Trophoblast cell (in vitro differentiated cells and primary cell): ENCODE measurements at regions not wholly inside any gene's neighbourhood (a gene's known extent, or its start where the extent isn't known, plus 50 kb on each side); places are given as distances from the start of the nearest gene placed in this dataset.

Source experiments
- DNase-seq, 2 donors: peaks; one replicate each; pipeline ENCODE4 v3.0.0-alpha.2; 2016
- H2AFZ ChIP-seq: 2 replicates; pipeline ENCODE4 v1.6.1; 2013; ENCODE audit warnings: low read length, moderate library complexity, mild to moderate bottlenecking; ENCODE audit not compliant: insufficient read depth, poor library complexity
- H2AK5ac ChIP-seq: 2 replicates; pipeline ENCODE4 v1.6.1; 2013; ENCODE audit warnings: mild to moderate bottlenecking, low read length
- H2BK120ac ChIP-seq: 2 replicates; pipeline ENCODE4 v1.6.1; 2013; ENCODE audit warnings: low read length, mild to moderate bottlenecking, moderate library complexity; ENCODE audit not compliant: insufficient read depth, poor library complexity
- H2BK12ac ChIP-seq: 2 replicates; pipeline ENCODE4 v1.6.1; 2013; ENCODE audit warnings: mild to moderate bottlenecking, low read length, moderate library complexity
- H2BK5ac ChIP-seq: 2 replicates; pipeline ENCODE4 v1.6.1; 2013; ENCODE audit warnings: low read length, low read depth, moderate library complexity, mild to moderate bottlenecking; ENCODE audit not compliant: poor library complexity
- H3K14ac ChIP-seq: 2 replicates; pipeline ENCODE4 v1.6.1; 2013; ENCODE audit warnings: mild to moderate bottlenecking, low read length
- H3K18ac ChIP-seq: 2 replicates; pipeline ENCODE4 v1.6.1; 2013; ENCODE audit warnings: mild to moderate bottlenecking, low read length
- H3K23ac ChIP-seq: 2 replicates; pipeline ENCODE4 v1.6.1; 2013; ENCODE audit warnings: low read length
- H3K27ac ChIP-seq: 2 replicates; pipeline ENCODE4 v1.5.1; 2013; ENCODE audit warnings: low read depth, mild to moderate bottlenecking, inconsistent platforms, low read length, moderate library complexity
- H3K27me3 ChIP-seq: 2 replicates; pipeline ENCODE4 v1.6.1; 2013; ENCODE audit warnings: inconsistent platforms, mild to moderate bottlenecking, low read length, moderate library complexity; ENCODE audit not compliant: insufficient read depth
- H3K36me3 ChIP-seq, 2 experiments: 1 replicate in 1 of 2; 2 replicates in 1 of 2; pipeline ENCODE4 v1.6.1; 2013; ENCODE audit warnings: low read length in 2 of 2, mild to moderate bottlenecking in 2 of 2, moderate library complexity in 1 of 2; ENCODE audit not compliant: insufficient read depth in 2 of 2, control insufficient read depth in 1 of 2
- H3K4ac ChIP-seq: 2 replicates; pipeline ENCODE4 v1.6.1; 2013; ENCODE audit warnings: low read depth, mild to moderate bottlenecking, low read length, moderate library complexity
- H3K4me1 ChIP-seq, 2 experiments: 1 replicate in 1 of 2; 2 replicates in 1 of 2; pipeline ENCODE4 v1.6.1; 2013; ENCODE audit warnings: low read length in 2 of 2, mild to moderate bottlenecking in 2 of 2, moderate library complexity in 1 of 2; ENCODE audit not compliant: insufficient read depth in 2 of 2, control insufficient read depth in 1 of 2
- H3K4me2 ChIP-seq: 2 replicates; pipeline ENCODE4 v1.6.1; 2013; ENCODE audit warnings: inconsistent platforms, mild to moderate bottlenecking, low read length, moderate library complexity
- H3K4me3 ChIP-seq: 2 replicates; pipeline ENCODE4 v1.5.1; 2013; ENCODE audit warnings: mild to moderate bottlenecking, low read depth, low read length, inconsistent platforms
- H3K79me1 ChIP-seq: one replicate; pipeline ENCODE4 v1.6.1; 2013; ENCODE audit warnings: low read length
- H3K79me2 ChIP-seq: 2 replicates; pipeline ENCODE4 v1.6.1; 2013; ENCODE audit warnings: low read length, mild to moderate bottlenecking; ENCODE audit not compliant: control insufficient read depth, insufficient read depth, poor library complexity
- H3K9ac ChIP-seq: 2 replicates; pipeline ENCODE4 v1.6.1; 2013; ENCODE audit warnings: mild to moderate bottlenecking, low read length
- H3K9me3 ChIP-seq: 2 replicates; pipeline ENCODE4 v1.6.1; 2013; ENCODE audit warnings: low read depth, mild to moderate bottlenecking, control low read depth, inconsistent platforms, low read length; ENCODE audit not compliant: insufficient read depth
- H4K12ac ChIP-seq: 2 replicates; pipeline ENCODE4 v1.6.1; 2013; ENCODE audit warnings: low read depth, mild to moderate bottlenecking, low read length, moderate library complexity
- H4K8ac ChIP-seq: 2 replicates; pipeline ENCODE4 v1.6.1; 2013; ENCODE audit warnings: low read depth, mild to moderate bottlenecking, low read length, moderate library complexity
- H4K91ac ChIP-seq: one replicate; pipeline ENCODE4 v1.6.1; 2013; ENCODE audit warnings: low read depth, mild to moderate bottlenecking, low read length, moderate library complexity
- WGBS: extraction: QIAGEN DNeasy Blood & Tissue Kit; methylation state at CpG from one replicate; pipeline ENCODE4 v1.1.7; 2013; ENCODE audit warnings: missing lambda C conversion rate; ENCODE audit not compliant: insufficient read length, insufficient coverage; ENCODE audit errors: extremely low coverage; 5-methylcytosine and 5-hydroxymethylcytosine counted together

DNA sequence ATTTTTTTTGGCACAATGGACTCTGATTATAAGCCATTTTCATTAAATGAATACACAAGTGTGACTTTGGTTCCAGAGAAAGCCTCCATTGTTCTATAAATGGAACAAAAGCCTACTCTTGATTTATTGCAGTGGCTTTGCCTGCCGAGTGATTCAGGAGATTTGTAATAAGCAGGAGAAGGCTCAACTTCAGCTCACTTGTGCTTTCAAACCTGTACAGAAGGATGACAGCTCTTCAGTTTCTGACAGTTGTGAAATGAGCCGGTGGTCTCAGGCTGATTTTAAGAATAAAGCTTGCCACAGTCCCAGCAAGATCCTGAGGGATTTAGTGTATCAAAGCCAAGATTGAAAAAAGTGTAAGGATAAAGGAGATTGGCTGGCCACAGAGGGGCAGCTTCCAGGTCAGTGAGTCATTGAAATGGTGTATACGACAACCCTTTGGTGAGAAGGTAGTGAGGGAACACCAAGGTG is 438.8 kb upstream of the TGFBR2 start:
- WGBS, result no CpG with 5 or more reads among the region's 3 CpGs
- H3K18ac ChIP-seq, result no peak overlapping the region
- no peaks in the 10 kb centered on the region for H3K9me3 ChIP-seq
- H3K36me3 ChIP-seq, result no peaks in the 10 kb centered on the region
- H2AK5ac ChIP-seq, result no peak overlapping the region
- H3K79me1 ChIP-seq, result no peaks in the 10 kb centered on the region
- H3K14ac ChIP-seq, result no peak overlapping the region
- H4K91ac ChIP-seq, result no peak overlapping the region
- H2BK12ac ChIP-seq, result no peak overlapping the region
- H3K4ac ChIP-seq, result no peak overlapping the region
- no peaks in the 10 kb centered on the region for H3K4me1 ChIP-seq
- no peak overlapping the region for H2BK5ac ChIP-seq
- H3K9ac ChIP-seq, result no peak overlapping the region
- H3K27me3 ChIP-seq, result no peaks in the 10 kb centered on the region
- no peak for DNase-seq
- H3K4me2 ChIP-seq, result no peak overlapping the region
- no peak overlapping the region for H3K23ac ChIP-seq
- H2BK120ac ChIP-seq, result no peak overlapping the region
- H3K4me3 ChIP-seq, result no peak overlapping the region
- H4K8ac ChIP-seq, result no peak overlapping the region
- no peak overlapping the region for H2AFZ ChIP-seq
- no peak overlapping the region for H4K12ac ChIP-seq
- H3K79me2 ChIP-seq, result no peaks in the 10 kb centered on the region
- no peak overlapping the region for H3K27ac ChIP-seq

DNA sequence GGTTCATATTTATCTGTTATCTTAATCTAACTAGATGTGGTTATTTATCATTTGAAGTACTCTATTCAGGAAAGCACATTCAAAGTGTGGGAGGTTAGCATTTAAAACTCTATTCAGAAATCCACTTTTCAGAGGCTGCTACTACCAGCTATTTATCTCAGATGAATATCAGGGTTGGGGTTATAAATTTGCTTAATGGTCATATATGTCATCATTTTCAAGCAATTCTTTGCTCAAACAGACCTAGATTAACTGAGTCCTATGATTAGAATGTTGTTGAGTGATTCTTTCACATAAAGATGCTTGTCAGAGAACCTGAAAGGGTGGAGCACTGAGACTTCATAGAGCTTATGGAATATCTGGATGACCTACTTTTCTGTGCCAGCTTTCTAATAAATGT is 436.9 kb upstream of the TGFBR2 start:
- no peak overlapping the region for H2AFZ ChIP-seq

DNA sequence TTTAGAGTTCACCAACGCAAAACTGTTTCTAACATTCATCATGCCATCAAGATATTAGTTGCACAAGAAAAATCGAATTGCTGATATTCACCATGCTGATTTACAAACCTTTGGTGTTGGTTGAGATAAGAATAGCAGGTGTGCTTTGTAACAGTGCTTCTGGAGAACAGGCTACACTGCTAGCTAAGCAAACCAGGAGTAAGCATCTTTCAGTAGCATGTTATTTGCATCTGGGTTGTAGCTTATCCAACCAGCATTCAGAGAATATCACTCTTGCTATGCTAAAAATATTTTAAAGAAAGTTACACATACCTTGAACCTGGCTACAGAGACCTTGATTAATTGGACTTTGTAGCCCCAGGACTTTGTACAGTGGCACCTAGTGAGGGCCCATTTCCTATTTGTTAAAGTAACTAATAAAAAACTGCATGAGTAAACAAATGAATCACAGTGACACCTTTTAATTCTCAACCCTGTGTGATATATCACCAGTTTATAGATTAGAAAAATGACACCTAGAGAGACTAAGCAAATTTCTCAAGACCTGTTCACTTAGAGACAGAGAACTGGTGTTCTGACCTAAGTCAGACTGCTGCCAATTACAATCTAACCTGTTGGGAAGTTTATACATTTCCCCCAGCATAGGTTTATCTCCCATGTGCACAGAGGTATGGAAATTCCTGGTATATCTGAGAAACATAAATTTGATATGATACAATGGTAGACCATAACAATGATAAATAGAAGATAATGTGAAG is 435.5 kb upstream of the TGFBR2 start:
- H4K91ac ChIP-seq, result no peak overlapping the region
- H2BK120ac ChIP-seq, result no peak overlapping the region
- H2AK5ac ChIP-seq, result no peak overlapping the region
- H3K9me3 ChIP-seq, result no peaks in the 10 kb centered on the region
- no peaks in the 10 kb centered on the region for H3K79me2 ChIP-seq
- H2AFZ ChIP-seq, result no peak overlapping the region
- no peak overlapping the region for H4K12ac ChIP-seq
- H3K27ac ChIP-seq, result no peak overlapping the region
- no peaks in the 10 kb centered on the region for H3K27me3 ChIP-seq
- no peak overlapping the region for H3K14ac ChIP-seq
- no peak overlapping the region for H4K8ac ChIP-seq
- H3K4me2 ChIP-seq, result no peak overlapping the region
- H3K23ac ChIP-seq, result no peak overlapping the region
- H2BK12ac ChIP-seq, result no peak overlapping the region
- no peak overlapping the region for H3K18ac ChIP-seq
- H3K9ac ChIP-seq, result no peak overlapping the region
- no CpG with 5 or more reads among the region's 2 CpGs for WGBS
- H2BK5ac ChIP-seq, result no peak overlapping the region
- DNase-seq, result no peak
- no peaks in the 10 kb centered on the region for H3K36me3 ChIP-seq
- no peak overlapping the region for H3K4ac ChIP-seq
- no peaks in the 10 kb centered on the region for H3K4me1 ChIP-seq
- H3K4me3 ChIP-seq, result no peak overlapping the region
- no peaks in the 10 kb centered on the region for H3K79me1 ChIP-seq

More for the DNA sequence above, 436.9 kb upstream of the TGFBR2 start:
- Histone ChIP-seq H2BK12ac (no peak overlapping the region), H3K36me3 (no peaks in the 10 kb centered on the region), H4K8ac (no peak overlapping the region), H3K4ac (no peak overlapping the region), H3K79me1 (no peaks in the 10 kb centered on the region), H3K27ac (no peak overlapping the region), H3K9me3 (no peaks in the 10 kb centered on the region), H2BK5ac (no peak overlapping the region), H4K12ac (no peak overlapping the region), H3K79me2 (no peaks in the 10 kb centered on the region), H3K4me1 (no peaks in the 10 kb centered on the region), H3K14ac (no peak overlapping the region), H3K27me3 (no peaks in the 10 kb centered on the region), H3K4me3 (no peak overlapping the region), H2AK5ac (no peak overlapping the region), H3K9ac (no peak overlapping the region), H3K18ac (no peak overlapping the region), H2BK120ac (no peak overlapping the region), H4K91ac (no peak overlapping the region), H3K23ac (no peak overlapping the region), H3K4me2 (no peak overlapping the region)
- no peak for DNase-seq

GRCh38 chr3:30174357-30174756 is 432.0 kb upstream of the TGFBR2 start:
- Histone ChIP-seq H4K12ac (no peak overlapping the region), H4K8ac (no peak overlapping the region), H3K4me1 (no peaks in the 10 kb centered on the region), H3K79me1 (no peaks in the 10 kb centered on the region), H3K36me3 (no peaks in the 10 kb centered on the region), H3K4me2 (no peak overlapping the region), H3K18ac (no peak overlapping the region), H3K27ac (no peak overlapping the region), H3K23ac (no peak overlapping the region), H3K4ac (no peak overlapping the region), H2BK12ac (no peak overlapping the region), H2BK5ac (no peak overlapping the region), H4K91ac (no peak overlapping the region), H3K9ac (no peak overlapping the region), H3K4me3 (no peak overlapping the region), H3K27me3 (no peaks in the 10 kb centered on the region), H2AK5ac (no peak overlapping the region), H3K9me3 (no peaks in the 10 kb centered on the region), H3K14ac (no peak overlapping the region), H3K79me2 (no peaks in the 10 kb centered on the region), H2AFZ (no peak overlapping the region), H2BK120ac (no peak overlapping the region)
- DNase-seq, result no peak
